Liver (tissue), 8 donors: ENCODE measurements at regions not wholly inside any gene's neighbourhood (a gene's known extent, or its start where the extent isn't known, plus 50 kb on each side); places are given as distances from the start of the nearest gene placed in this dataset.
A peak's percentile ranks its signal among the peaks of the same experiment; 100 is the strongest.

Source experiments
- DNase-seq: peaks from one replicate; pipeline ENCODE4 v3.0.0-alpha.2; 2017; ENCODE audit warnings: low spot score
- H3K27ac ChIP-seq, 2 donors: one replicate each; pipeline ENCODE4 v1.7.0; 2013; ENCODE audit warnings: inconsistent platforms in 2 of 2, low read length in 2 of 2, control low read depth in 1 of 2, low read depth in 1 of 2, mild to moderate bottlenecking in 1 of 2
- H3K27me3 ChIP-seq, 4 donors: one replicate each; pipeline versions ENCODE4 v1.6.1 to v1.7.0; 2013; ENCODE audit warnings: low read length in 3 of 4, inconsistent platforms in 1 of 4, mild to moderate bottlenecking in 1 of 4, moderate library complexity in 1 of 4; ENCODE audit not compliant: control insufficient read depth in 4 of 4, insufficient read depth in 4 of 4
- H3K36me3 ChIP-seq, 4 donors: one replicate each; pipeline versions ENCODE4 v1.6.1 to v1.7.0; 2013; ENCODE audit warnings: low read length in 3 of 4, mild to moderate bottlenecking in 3 of 4, low read depth in 1 of 4, moderate library complexity in 1 of 4; ENCODE audit not compliant: control insufficient read depth in 4 of 4, insufficient read depth in 3 of 4
- H3K4me1 ChIP-seq, 4 donors: one replicate each; pipeline versions ENCODE4 v1.6.1 to v1.7.0; 2013; ENCODE audit warnings: low read length in 3 of 4, mild to moderate bottlenecking in 3 of 4, moderate library complexity in 1 of 4; ENCODE audit not compliant: control insufficient read depth in 4 of 4, insufficient read depth in 4 of 4
- H3K4me3 ChIP-seq, 3 donors: one replicate each; pipeline versions ENCODE4 v1.6.1 to v1.7.0; 2013; ENCODE audit warnings: low read length in 3 of 3, control low read depth in 1 of 3, low read depth in 1 of 3, mild to moderate bottlenecking in 1 of 3
- H3K9ac ChIP-seq, 2 donors: one replicate each; pipeline ENCODE4 v1.7.0; 2013; ENCODE audit warnings: low read length in 2 of 2, mild to moderate bottlenecking in 2 of 2, moderate library complexity in 2 of 2, control low read depth in 1 of 2, low read depth in 1 of 2
- H3K9me3 ChIP-seq, 4 donors: one replicate each; pipeline versions ENCODE4 v1.6.1 to v1.7.0; 2013; ENCODE audit warnings: low read length in 3 of 4; ENCODE audit not compliant: control insufficient read depth in 4 of 4
- ATF3 ChIP-seq: IDR thresholded peaks from 2 replicates; pipeline ENCODE4 v1.6.1; 2016; ENCODE audit warnings: antibody characterized with exemption
- EGR1 ChIP-seq, 2 donors: IDR thresholded peaks; 2 replicates each; pipeline ENCODE4 v1.6.1; 2016 to 2018; ENCODE audit warnings: antibody characterized with exemption in 2 of 2, low read depth in 2 of 2
- FOXA1 ChIP-seq: IDR thresholded peaks from 2 replicates; pipeline ENCODE4 v1.6.1; 2016; ENCODE audit warnings: antibody characterized with exemption
- FOXA2 ChIP-seq: IDR thresholded peaks from 2 replicates; pipeline ENCODE4 v1.6.1; 2016; ENCODE audit warnings: antibody characterized with exemption
- GABPA ChIP-seq, 2 donors: IDR thresholded peaks in 1 of 2; conservative IDR thresholded peaks in 1 of 2; 2 replicates each; pipeline ENCODE4 v1.6.1; 2016; ENCODE audit warnings: antibody characterized with exemption in 2 of 2, mild to moderate bottlenecking in 1 of 2, moderate library complexity in 1 of 2
- HNF4A ChIP-seq, 2 donors: conservative IDR thresholded peaks; 2 replicates each; pipeline ENCODE4 v1.6.1; 2016; ENCODE audit warnings: antibody characterized with exemption in 2 of 2, mild to moderate bottlenecking in 2 of 2
- HNF4G ChIP-seq: IDR thresholded peaks from 2 replicates; pipeline ENCODE4 v1.6.1; 2016; ENCODE audit warnings: antibody characterized with exemption
- JUND ChIP-seq, 2 donors: IDR thresholded peaks; 2 replicates each; pipeline ENCODE4 v1.6.1; 2016; ENCODE audit warnings: antibody characterized with exemption in 2 of 2
- MAX ChIP-seq: IDR thresholded peaks from 2 replicates; pipeline ENCODE4 v1.6.1; 2016; ENCODE audit warnings: antibody characterized with exemption
- NR2F2 ChIP-seq: IDR thresholded peaks from 2 replicates; pipeline ENCODE4 v1.6.1; 2016; ENCODE audit warnings: antibody characterized with exemption
- RAD21 ChIP-seq, 2 donors: IDR thresholded peaks; 2 replicates each; pipeline ENCODE4 v1.6.1; 2016; ENCODE audit warnings: antibody characterized with exemption in 2 of 2, mild to moderate bottlenecking in 2 of 2
- REST ChIP-seq: IDR thresholded peaks from 2 replicates; pipeline ENCODE4 v1.6.1; 2016; ENCODE audit warnings: antibody characterized with exemption, mild to moderate bottlenecking
- RXRA ChIP-seq, 2 donors: IDR thresholded peaks; 2 replicates each; pipeline ENCODE4 v1.6.1; 2017 to 2018; ENCODE audit warnings: antibody characterized with exemption in 2 of 2, mild to moderate bottlenecking in 1 of 2
- SP1 ChIP-seq: IDR thresholded peaks from 2 replicates; pipeline ENCODE4 v1.6.1; 2018; ENCODE audit warnings: antibody characterized with exemption, mild to moderate bottlenecking
- TAF1 ChIP-seq: conservative IDR thresholded peaks from 2 replicates; pipeline ENCODE4 v1.6.1; 2016; ENCODE audit warnings: antibody characterized with exemption, mild to moderate bottlenecking
- YY1 ChIP-seq: IDR thresholded peaks from 2 replicates; pipeline ENCODE4 v1.6.1; 2016; ENCODE audit warnings: antibody characterized with exemption, mild to moderate bottlenecking
- ZBTB33 ChIP-seq: IDR thresholded peaks from 2 replicates; pipeline ENCODE4 v1.6.1; 2016; ENCODE audit warnings: antibody characterized with exemption
- WGBS: extraction: QIAGEN DNeasy Blood & Tissue Kit; methylation state at CpG from one replicate; pipeline ENCODE4 v1.1.7; 2013; 5-methylcytosine and 5-hydroxymethylcytosine counted together
- TF ChIP-seq, protein P1 (sequence below): fragments of 150-350 bp; IDR thresholded peaks from 2 replicates; pipeline ENCODE4 v1.5.1; 2017; ENCODE audit warnings: improper control_type of control experiment, low read depth, low read length; ENCODE audit not compliant: missing input control
- donor health status: healthy.
- donor health status: healthy.
- donor health status: healthy.
- donor health status: healthy.
- donor health status: healthy.

- Histone ChIP-seq H3K36me3 (no peaks in the 10 kb centered on the region), H3K4me3 (no peak overlapping the region), H3K4me1 (peaks cover 10 to 37% (median 25%) of the 10 kb centered on the region in 4 donors), H3K27me3 (no peaks in the 10 kb centered on the region), H3K9ac (no peak overlapping the region), H3K9me3 (no peaks in the 10 kb centered on the region), H3K27ac (peak overlapping the region; percentile 64 to 65)
- no peak for DNase-seq
- WGBS: 32% methylated on average over 2 of the region's 2 CpGs
- TF ChIP-seq HNF4A (conservative IDR thresholded peaks at IDR 0.05) (peak; percentile 81 to 90), GABPA (IDR thresholded peaks at IDR 0.05 in 1 of 2, conservative IDR thresholded peaks at IDR 0.05 in 1 of 2) (no peak), TAF1 (no peak), NR2F2 (no peak), HNF4G (peak; percentile 74), ZBTB33 (no peak), EGR1 (IDR thresholded peaks at IDR 0.05; ENCODE audit: low read depth in 2 of 2) (no peak), SP1 (peak; percentile 90), REST (no peak), FOXA2 (no peak), FOXA1 (no peak), RAD21 (IDR thresholded peaks at IDR 0.05) (no peak), ATF3 (peak; percentile 39), YY1 (no peak), RXRA (IDR thresholded peaks at IDR 0.05) (peak; percentile 39 to 63), MAX (no peak), JUND (IDR thresholded peaks at IDR 0.05) (peak; percentile 69 to 90)
- TF ChIP-seq, protein P1, sequence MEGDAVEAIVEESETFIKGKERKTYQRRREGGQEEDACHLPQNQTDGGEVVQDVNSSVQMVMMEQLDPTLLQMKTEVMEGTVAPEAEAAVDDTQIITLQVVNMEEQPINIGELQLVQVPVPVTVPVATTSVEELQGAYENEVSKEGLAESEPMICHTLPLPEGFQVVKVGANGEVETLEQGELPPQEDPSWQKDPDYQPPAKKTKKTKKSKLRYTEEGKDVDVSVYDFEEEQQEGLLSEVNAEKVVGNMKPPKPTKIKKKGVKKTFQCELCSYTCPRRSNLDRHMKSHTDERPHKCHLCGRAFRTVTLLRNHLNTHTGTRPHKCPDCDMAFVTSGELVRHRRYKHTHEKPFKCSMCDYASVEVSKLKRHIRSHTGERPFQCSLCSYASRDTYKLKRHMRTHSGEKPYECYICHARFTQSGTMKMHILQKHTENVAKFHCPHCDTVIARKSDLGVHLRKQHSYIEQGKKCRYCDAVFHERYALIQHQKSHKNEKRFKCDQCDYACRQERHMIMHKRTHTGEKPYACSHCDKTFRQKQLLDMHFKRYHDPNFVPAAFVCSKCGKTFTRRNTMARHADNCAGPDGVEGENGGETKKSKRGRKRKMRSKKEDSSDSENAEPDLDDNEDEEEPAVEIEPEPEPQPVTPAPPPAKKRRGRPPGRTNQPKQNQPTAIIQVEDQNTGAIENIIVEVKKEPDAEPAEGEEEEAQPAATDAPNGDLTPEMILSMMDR: no peak
Measured at GRCh38 chr18:50458796-50459195, 84.0 kb downstream of the SKA1 start.
